ENCODE measurements at regions not wholly inside any gene's neighbourhood (a gene's known extent, or its start where the extent isn't known, plus 50 kb on each side); places are given as distances from the start of the nearest gene placed in this dataset.

GRCh38 chr13:56837161-56837560 is 303.6 kb upstream of the PRR20A start:
- no peak for DNase-seq

GRCh38 chr13:56850852-56851251 is 289.9 kb upstream of the PRR20A start:
- DNase-seq = no peak

- no peak for DNase-seq
Measured at GRCh38 chr13:56861476-56861875, 279.2 kb upstream of the PRR20A start.

GRCh38 chr13:56864451-56864850 is 276.3 kb upstream of the PRR20A start:
- no peak for DNase-seq

GRCh38 chr13:56865416-56865815 is 275.3 kb upstream of the PRR20A start:
- DNase-seq = no peak

GRCh38 chr13:56869671-56870070 is 271.0 kb upstream of the PRR20A start:
- no peak for DNase-seq

- no peak for DNase-seq
Measured at GRCh38 chr13:56886398-56886797, 254.3 kb upstream of the PRR20A start.

- no peak for DNase-seq
Measured at GRCh38 chr13:56888455-56888854, 252.3 kb upstream of the PRR20A start.

- no peak for DNase-seq
Measured at GRCh38 chr13:56893843-56894242, 246.9 kb upstream of the PRR20A start.

- no peak for DNase-seq
Measured at GRCh38 chr13:56900549-56901279, 240.0 kb upstream of the PRR20A start.

GRCh38 chr13:56902276-56902675 is 238.4 kb upstream of the PRR20A start:
- DNase-seq = no peak

- DNase-seq = no peak
Measured at GRCh38 chr13:56903710-56904282, 236.9 kb upstream of the PRR20A start.

GRCh38 chr13:56906909-56907308 is 233.8 kb upstream of the PRR20A start:
- DNase-seq = no peak

GRCh38 chr13:56907766-56908165 is 233.0 kb upstream of the PRR20A start:
- no peak for DNase-seq

- DNase-seq = no peak
Measured at GRCh38 chr13:56909896-56910600, 230.7 kb upstream of the PRR20A start.

GRCh38 chr13:56917966-56918365 is 222.8 kb upstream of the PRR20A start:
- DNase-seq = no peak

- no peak for DNase-seq
Measured at GRCh38 chr13:56923626-56924140, 217.0 kb upstream of the PRR20A start.

GRCh38 chr13:56924401-56924800 is 216.3 kb upstream of the PRR20A start:
- DNase-seq = no peak

GRCh38 chr13:56932104-56932503 is 208.6 kb upstream of the PRR20A start:
- DNase-seq = no peak

GRCh38 chr13:56953965-56954364 is 186.8 kb upstream of the PRR20A start:
- peak; percentile 12 for DNase-seq

- no peak for DNase-seq
Measured at GRCh38 chr13:56975647-56976046, 165.1 kb upstream of the PRR20A start.

GRCh38 chr13:56980856-56981255 is 159.9 kb upstream of the PRR20A start:
- no peak for DNase-seq

- no peak for DNase-seq
Measured at GRCh38 chr13:56986121-56986520, 154.6 kb upstream of the PRR20A start.

- DNase-seq = peak; percentile 13
Measured at GRCh38 chr13:56988543-56988942, 152.2 kb upstream of the PRR20A start.

Data from DMS53 (cell line).